ENCODE measurements at regions not wholly inside any gene's neighbourhood (a gene's known extent, or its start where the extent isn't known, plus 50 kb on each side); places are given as distances from the start of the nearest gene placed in this dataset.

GRCh38 chr1:55384637-55385036 is 169.5 kb upstream of the USP24 start:
- in situ Hi-C loops (cut with HindIII; ENCODE audit: extremely low pct_ligation_motif_present, low pct_unique_long_range_greater_than_20kb), result no loop called here
- TF ChIP-seq SRSF9 (IDR thresholded peaks at IDR 0.05; ENCODE audit: borderline replicate concordance, insufficient read depth, low read depth, low read length, poor library complexity, severe bottlenecking) (no peak), CSRNP1 (CRISPR knock-in tag; IDR thresholded peaks at IDR 0.05) (no peak), ZNF773 (CRISPR knock-in tag; IDR thresholded peaks at IDR 0.05; ENCODE audit: borderline replicate concordance) (no peak), POLR2AphosphoS2 (IDR thresholded peaks at IDR 0.05; ENCODE audit: low read depth, low read length) (no peak), GFI1 (CRISPR knock-in tag; IDR thresholded peaks at IDR 0.05; ENCODE audit: borderline replicate concordance) (no peak), KDM6A (CRISPR knock-in tag; IDR thresholded peaks at IDR 0.05; ENCODE audit: low read depth) (no peak), ZNF20 (CRISPR knock-in tag; IDR thresholded peaks at IDR 0.05) (no peak), BRCA1 (CRISPR knock-in tag; IDR thresholded peaks at IDR 0.05) (no peak), ZNF761 (CRISPR knock-in tag; conservative IDR thresholded peaks at IDR 0.05) (no peak), ZFP41 (CRISPR knock-in tag; IDR thresholded peaks at IDR 0.05; ENCODE audit: borderline replicate concordance) (no peak), DPF2 (CRISPR knock-in tag; IDR thresholded peaks at IDR 0.05; ENCODE audit: borderline replicate concordance, low read depth) (no peak), AHR (CRISPR knock-in tag; IDR thresholded peaks at IDR 0.05) (no peak), SPEN (CRISPR knock-in tag; IDR thresholded peaks at IDR 0.05; ENCODE audit: low read depth) (no peak)
- ATAC-seq, result no peak

More at GRCh38 chr1:55384637-55385036, 169.5 kb upstream of the USP24 start:
- CTCF ChIA-PET (ENCODE audit: low intra/inter-chr PET ratio, low total read pairs), result no interaction called here
- no peak overlapping the region for H2AFZ ChIP-seq (ENCODE audit: low read length)
- no peaks in the 10 kb centered on the region; the same call in 1 of the 2 replicates for H3K4me1 ChIP-seq (ENCODE audit: insufficient read depth, low read length)
- intact Hi-C loops (cut with micrococcal nuclease; ENCODE audit: unreplicated experiment), result no loop called here
- H3K27me3 ChIP-seq (ENCODE audit: control insufficient read depth in 1 of 2, insufficient read depth in 2 of 2, low read length in 2 of 2), result peaks cover 0 to 1% of the 10 kb centered on the region in 2 experiments; a peak in 2 of 5 replicates
- no TSS peak for BruUV-seq (replicated peaks)
- no peak overlapping the region for H3K27ac ChIP-seq (ENCODE audit: extremely low read length, insufficient read depth, low read length)
- no peaks in the 10 kb centered on the region for H4K20me1 ChIP-seq (ENCODE audit: insufficient read depth, low read length)
- WGBS (ENCODE audit: low lambda C conversion rate), result 57% methylated on average over 7 of the region's 7 CpGs
- H3K9me3 ChIP-seq (ENCODE audit: low read length), result no peaks in the 10 kb centered on the region
- no peak overlapping the region for H3K9ac ChIP-seq (ENCODE audit: insufficient read depth, low read depth, low read length)
- H3K79me2 ChIP-seq (ENCODE audit: insufficient read depth, low read length), result no peaks in the 10 kb centered on the region
- H3K36me3 ChIP-seq (replicated peaks in 1 of 2; ENCODE audit: control insufficient read depth in 1 of 2, insufficient read depth in 2 of 2, low read length in 2 of 2), result no peaks in the 10 kb centered on the region
- POLR2A ChIA-PET, result no interaction called here
- DNase-seq (ENCODE audit: low spot score) (no peak), FAIRE-seq (no peak)
- H3K4me3 ChIP-seq (replicated peaks in 1 of 3; ENCODE audit: insufficient read depth in 1 of 3, low read depth in 2 of 3, low read length in 3 of 3), result no peak overlapping the region
- H3K4me2 ChIP-seq (ENCODE audit: low read depth, low read length), result no peak overlapping the region
